ENCODE measurements at regions not wholly inside any gene's neighbourhood (a gene's known extent, or its start where the extent isn't known, plus 50 kb on each side); places are given as distances from the start of the nearest gene placed in this dataset.

DNA sequence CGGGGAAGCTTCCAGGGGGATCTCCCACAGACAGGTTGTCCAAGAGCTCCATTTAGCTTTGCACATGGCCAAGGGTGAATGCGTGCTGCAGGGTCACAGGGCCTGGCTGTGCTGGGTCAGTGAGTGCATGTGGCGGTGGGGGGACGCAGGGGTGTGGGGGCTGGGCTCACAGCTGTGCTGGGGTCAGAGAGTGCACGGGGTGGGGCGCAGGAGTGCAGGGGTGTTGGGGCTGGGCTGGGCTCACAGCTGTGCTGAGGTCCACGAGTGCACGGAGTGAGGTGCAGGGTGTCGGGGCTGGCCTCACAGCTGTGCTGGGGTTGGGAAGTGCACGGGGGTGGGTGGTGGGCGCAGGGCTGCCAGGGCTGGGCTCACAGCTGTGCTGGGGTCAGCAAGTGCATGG lies 557.7 kb downstream of the BRD1 start:
- Histone ChIP-seq H3K36me3 (no peaks in the 10 kb centered on the region), H3K9me3 (no peaks in the 10 kb centered on the region), H3K4me1 (no peaks in the 10 kb centered on the region), H3K27me3 (replicated peaks in 1 of 7) (peaks cover 0 to 68% (median 10%) of the 10 kb centered on the region in 7 donors), H3K27ac (no peak overlapping the region), H3K4me3 (no peak overlapping the region)
- no peak for TF ChIP-seq POLR2AphosphoS5 (IDR thresholded peaks at IDR 0.05)
- TF ChIP-seq POLR2A (IDR thresholded peaks at IDR 0.05) = no peak
- TF ChIP-seq, protein P1, sequence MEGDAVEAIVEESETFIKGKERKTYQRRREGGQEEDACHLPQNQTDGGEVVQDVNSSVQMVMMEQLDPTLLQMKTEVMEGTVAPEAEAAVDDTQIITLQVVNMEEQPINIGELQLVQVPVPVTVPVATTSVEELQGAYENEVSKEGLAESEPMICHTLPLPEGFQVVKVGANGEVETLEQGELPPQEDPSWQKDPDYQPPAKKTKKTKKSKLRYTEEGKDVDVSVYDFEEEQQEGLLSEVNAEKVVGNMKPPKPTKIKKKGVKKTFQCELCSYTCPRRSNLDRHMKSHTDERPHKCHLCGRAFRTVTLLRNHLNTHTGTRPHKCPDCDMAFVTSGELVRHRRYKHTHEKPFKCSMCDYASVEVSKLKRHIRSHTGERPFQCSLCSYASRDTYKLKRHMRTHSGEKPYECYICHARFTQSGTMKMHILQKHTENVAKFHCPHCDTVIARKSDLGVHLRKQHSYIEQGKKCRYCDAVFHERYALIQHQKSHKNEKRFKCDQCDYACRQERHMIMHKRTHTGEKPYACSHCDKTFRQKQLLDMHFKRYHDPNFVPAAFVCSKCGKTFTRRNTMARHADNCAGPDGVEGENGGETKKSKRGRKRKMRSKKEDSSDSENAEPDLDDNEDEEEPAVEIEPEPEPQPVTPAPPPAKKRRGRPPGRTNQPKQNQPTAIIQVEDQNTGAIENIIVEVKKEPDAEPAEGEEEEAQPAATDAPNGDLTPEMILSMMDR (IDR thresholded peaks at IDR 0.05 in 8 of 11, conservative IDR thresholded peaks at IDR 0.05 in 3 of 11) = no peak
- 6 to 20% (median 16%) methylated on average over 9 to 11 of the region's 11 CpGs for WGBS, 5 donors
- intact Hi-C loops (cut with DNase I; ENCODE audit: low total_unique reads) = no loop called here
- peak; percentile 39 for DNase-seq

DNA sequence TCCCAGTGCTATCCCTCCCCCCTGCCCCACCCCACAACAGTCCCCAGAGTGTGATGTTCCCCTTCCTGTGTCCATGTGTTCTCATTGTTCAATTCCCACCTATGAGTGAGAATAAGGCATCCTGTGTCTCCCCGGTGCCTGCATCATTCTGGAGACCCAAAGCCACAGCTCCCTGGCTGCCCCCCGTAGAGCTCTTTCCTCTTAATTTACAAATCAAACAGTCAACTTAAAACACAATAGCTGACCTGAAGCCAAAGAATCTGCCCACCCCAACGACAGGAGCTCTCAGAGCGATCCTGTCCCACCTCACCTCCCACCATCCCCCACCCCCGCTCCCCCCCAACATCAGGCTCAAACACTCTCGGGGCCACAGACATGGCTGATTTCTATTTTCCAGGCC lies 558.3 kb downstream of the BRD1 start:
- no peak for DNase-seq
- Histone ChIP-seq H3K36me3 (no peaks in the 10 kb centered on the region), H3K27ac (no peak overlapping the region), H3K4me3 (no peak overlapping the region), H3K27me3 (replicated peaks in 1 of 7) (peaks cover 0 to 69% (median 10%) of the 10 kb centered on the region in 7 donors), H3K4me1 (no peaks in the 10 kb centered on the region), H3K9me3 (no peaks in the 10 kb centered on the region)
- no peak for TF ChIP-seq POLR2A (IDR thresholded peaks at IDR 0.05)
- intact Hi-C loops (cut with DNase I; ENCODE audit: low total_unique reads) = no loop called here
- WGBS, 5 donors = 4 to 8% (median 6%) methylated on average over 6 of the region's 6 CpGs

DNA sequence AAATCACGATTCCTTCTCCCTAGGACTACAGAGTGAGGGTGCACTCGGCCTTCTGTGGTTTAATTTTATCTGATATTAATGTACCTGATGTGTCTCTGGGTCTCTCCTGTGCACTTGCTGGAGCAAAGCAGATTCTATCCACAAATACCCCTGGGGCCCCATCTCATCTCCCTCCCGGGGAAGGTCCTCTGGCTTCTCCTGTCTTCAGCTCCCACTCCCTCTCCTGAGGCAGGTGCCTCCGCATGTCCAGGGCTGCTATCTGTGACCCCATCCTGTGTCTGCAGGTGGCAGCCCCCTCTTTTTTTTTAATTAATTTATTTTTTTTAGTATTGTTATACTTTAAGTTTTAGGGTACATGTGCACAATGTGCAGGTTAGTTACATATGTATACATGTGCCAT lies 558.7 kb downstream of the BRD1 start:
- peak; percentile 19 for DNase-seq
- H3K4me1 ChIP-seq = no peaks in the 10 kb centered on the region
- no peak overlapping the region for H3K27ac ChIP-seq
- H3K4me3 ChIP-seq = no peak overlapping the region
- intact Hi-C loops (cut with DNase I; ENCODE audit: low total_unique reads) = no loop called here
- H3K36me3 ChIP-seq = no peaks in the 10 kb centered on the region
- TF ChIP-seq POLR2AphosphoS5 (IDR thresholded peaks at IDR 0.05) (no peak), POLR2A (IDR thresholded peaks at IDR 0.05) (no peak)
- H3K9me3 ChIP-seq = no peaks in the 10 kb centered on the region
- 39 to 61% (median 49%) methylated on average over 4 of the region's 4 CpGs for WGBS, 5 donors
- peaks cover 0 to 69% (median 10%) of the 10 kb centered on the region in 7 donors for H3K27me3 ChIP-seq (replicated peaks in 1 of 7)

GRCh38 chr22:49267996-49268395 lies 559.7 kb downstream of the BRD1 start:
- no peaks in the 10 kb centered on the region for H3K4me1 ChIP-seq
- peaks cover 0 to 69% (median 10%) of the 10 kb centered on the region in 7 donors for H3K27me3 ChIP-seq (replicated peaks in 1 of 7)
- intact Hi-C loops (cut with DNase I; ENCODE audit: low total_unique reads) = no loop called here
- H3K9me3 ChIP-seq = no peaks in the 10 kb centered on the region
- H3K27ac ChIP-seq = no peak overlapping the region
- DNase-seq = peak; percentile 13
- WGBS, 5 donors = 34 to 57% (median 45%) methylated on average over 7 of the region's 7 CpGs
- H3K36me3 ChIP-seq = no peaks in the 10 kb centered on the region
- no peak overlapping the region for H3K4me3 ChIP-seq
- TF ChIP-seq POLR2A (IDR thresholded peaks at IDR 0.05) (no peak), POLR2AphosphoS5 (IDR thresholded peaks at IDR 0.05) (no peak)
- TF ChIP-seq, protein P1 (IDR thresholded peaks at IDR 0.05 in 8 of 11, conservative IDR thresholded peaks at IDR 0.05 in 3 of 11) = no peak

DNA sequence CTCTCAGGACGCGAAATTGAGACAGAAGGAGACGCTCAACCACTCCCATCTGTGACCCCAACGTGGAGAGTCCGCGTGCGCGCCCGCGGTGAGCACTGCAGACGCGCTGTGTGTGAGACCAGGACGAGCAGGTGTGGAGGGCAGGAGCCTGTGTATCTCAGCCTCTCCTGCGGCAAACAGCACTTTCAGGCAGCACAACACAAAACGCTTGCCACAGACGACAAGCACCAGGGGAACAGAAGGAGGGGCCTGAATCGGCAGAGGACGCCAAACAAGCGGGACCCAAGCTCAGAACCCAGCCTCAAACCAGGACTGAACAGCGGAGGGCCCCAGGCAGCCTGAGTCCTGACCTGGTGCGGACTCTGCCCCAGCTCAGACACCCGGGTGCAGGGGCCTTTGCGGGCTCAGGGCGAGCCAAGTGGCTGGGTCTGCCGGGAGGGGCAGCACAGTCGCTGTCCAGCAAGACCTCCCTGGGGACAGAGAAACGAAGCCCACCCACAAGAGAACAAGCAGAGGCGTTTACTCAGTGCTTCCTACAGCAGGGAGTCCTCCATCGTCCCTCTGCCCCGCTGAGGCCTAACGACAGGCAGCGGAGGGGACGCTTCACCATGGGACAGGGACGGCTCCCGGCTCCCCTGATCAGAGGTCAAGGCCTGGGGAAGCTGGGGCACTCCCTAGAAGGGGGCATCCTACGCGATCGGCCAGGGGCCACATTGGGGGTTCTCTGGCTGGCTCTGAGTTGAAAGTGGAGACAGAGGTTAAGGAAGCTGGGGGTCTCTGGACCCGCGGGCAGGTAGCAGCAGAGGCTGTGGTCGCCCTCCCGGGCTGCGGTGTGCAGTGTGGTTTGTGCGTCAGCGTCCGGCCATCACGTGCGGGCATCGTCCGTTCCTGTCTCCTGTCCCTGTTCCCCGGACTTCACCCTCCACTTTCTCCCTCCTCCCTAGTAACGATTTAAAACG lies 560.8 kb downstream of the BRD1 start:
- no peak for DNase-seq
- Histone ChIP-seq H3K4me1 (no peaks in the 10 kb centered on the region), H3K27ac (no peak overlapping the region), H3K4me3 (no peak overlapping the region), H3K27me3 (replicated peaks in 1 of 7) (peaks cover 0 to 59% (median 10%) of the 10 kb centered on the region in 7 donors), H3K36me3 (no peaks in the 10 kb centered on the region), H3K9me3 (no peaks in the 10 kb centered on the region)
- WGBS, 5 donors = 57 to 63% (median 62%) methylated on average over 34 to 53 of the region's 53 CpGs
- TF ChIP-seq, protein P1 (IDR thresholded peaks at IDR 0.05 in 8 of 11, conservative IDR thresholded peaks at IDR 0.05 in 3 of 11) = no peak
- TF ChIP-seq POLR2A (IDR thresholded peaks at IDR 0.05) (no peak), POLR2AphosphoS5 (IDR thresholded peaks at IDR 0.05) (no peak)
- intact Hi-C loops (cut with DNase I; ENCODE audit: low total_unique reads) = no loop called here

All from spleen (tissue), 11 donors.